Lung (tissue), 11 donors: ENCODE measurements at regions not wholly inside any gene's neighbourhood (a gene's known extent, or its start where the extent isn't known, plus 50 kb on each side); places are given as distances from the start of the nearest gene placed in this dataset.

ENCODE experiments used
- ATAC-seq: fragments of 200-7000 bp; cut with Tn5 transposase; one replicate; pipeline ENCODE4 v1.9.1; 2020; ENCODE audit warnings: moderate number of reproducible peaks; ENCODE audit not compliant: insufficient read depth, low FRiP score
- DNase-seq, 3 donors: peaks; one replicate each; pipeline ENCODE4 v3.0.0-alpha.2; 2013 to 2017
- H3K27ac ChIP-seq, 2 donors: one replicate each; pipeline ENCODE4 v1.5.1; 2013; ENCODE audit warnings: mild to moderate bottlenecking in 2 of 2, moderate library complexity in 2 of 2, control low read depth in 1 of 2, inconsistent platforms in 1 of 2, low read depth in 1 of 2, low read length in 1 of 2
- H3K27me3 ChIP-seq, 3 donors: one replicate each; pipeline ENCODE4 v1.5.1; 2013; ENCODE audit warnings: low read length in 2 of 3; ENCODE audit not compliant: control insufficient read depth in 3 of 3, insufficient read depth in 3 of 3
- H3K36me3 ChIP-seq, 4 donors: one replicate each; pipeline ENCODE4 v1.5.1; 2013; ENCODE audit warnings: low read length in 4 of 4, mild to moderate bottlenecking in 1 of 4, moderate library complexity in 1 of 4; ENCODE audit not compliant: control insufficient read depth in 4 of 4, insufficient read depth in 4 of 4
- H3K4me1 ChIP-seq, 5 donors: one replicate each; pipeline ENCODE4 v1.5.1; 2013; ENCODE audit warnings: low read length in 5 of 5, mild to moderate bottlenecking in 2 of 5, moderate library complexity in 1 of 5; ENCODE audit not compliant: control insufficient read depth in 5 of 5, insufficient read depth in 5 of 5
- H3K4me3 ChIP-seq: one replicate; pipeline ENCODE4 v1.5.1; 2013; ENCODE audit warnings: mild to moderate bottlenecking, control low read depth, moderate library complexity
- H3K9ac ChIP-seq, 2 donors: one replicate each; pipeline ENCODE4 v1.5.1; 2013; ENCODE audit warnings: low read length in 2 of 2, control low read depth in 1 of 2; ENCODE audit not compliant: insufficient read depth in 1 of 2
- H3K9me3 ChIP-seq, 4 donors: one replicate each; pipeline ENCODE4 v1.5.1; 2013; ENCODE audit warnings: low read length in 3 of 4, mild to moderate bottlenecking in 1 of 4, moderate library complexity in 1 of 4; ENCODE audit not compliant: control insufficient read depth in 4 of 4, insufficient read depth in 3 of 4
- CTCF ChIP-seq: IDR thresholded peaks from 2 replicates; pipeline ENCODE4 v1.5.1; 2012; ENCODE audit warnings: mild to moderate bottlenecking; ENCODE audit errors: control extremely low read depth, extremely low read depth
- WGBS, 2 donors: extraction: QIAGEN DNeasy Blood & Tissue Kit; methylation state at CpG; one replicate each; pipeline ENCODE4 v1.1.7; 2013; 5-methylcytosine and 5-hydroxymethylcytosine counted together
- donor health status: control.
- donor health status: control.
- donor health status: Bipolar disorder and iron deficiency.
- donor health status: healthy.
- donor health status: DM: yes; HTN: yes; CAD: no.

GRCh38 chr18:50492097-50492496 is 67.8 kb upstream of the MAPK4 start:
- ATAC-seq (no peak), DNase-seq (no peak)
- H3K27me3 ChIP-seq, result no peaks in the 10 kb centered on the region
- H3K9ac ChIP-seq, result no peak overlapping the region
- TF ChIP-seq CTCF, result no peak
- peaks cover 0 to 4% (median 0%) of the 10 kb centered on the region in 4 donors for H3K9me3 ChIP-seq
- no peak overlapping the region for H3K4me3 ChIP-seq
- WGBS, 2 donors, result 56 to 58% methylated on average over 2 of the region's 2 CpGs
- H3K4me1 ChIP-seq, result no peaks in the 10 kb centered on the region
- no peak overlapping the region for H3K27ac ChIP-seq
- H3K36me3 ChIP-seq, result no peaks in the 10 kb centered on the region

- 89 to 95% methylated on average over 3 of the region's 3 CpGs for WGBS, 2 donors
Measured at GRCh38 chr18:50494569-50494968, 65.3 kb upstream of the MAPK4 start.

GRCh38 chr18:50506362-50506761 is 53.5 kb upstream of the MAPK4 start:
- H3K9me3 ChIP-seq, result peaks cover 0 to 3% (median 0%) of the 10 kb centered on the region in 4 donors
- no peaks in the 10 kb centered on the region for H3K4me1 ChIP-seq
- H3K27ac ChIP-seq, result no peak overlapping the region
- no peaks in the 10 kb centered on the region for H3K27me3 ChIP-seq
- H3K4me3 ChIP-seq, result no peak overlapping the region
- H3K9ac ChIP-seq, result no peak overlapping the region
- H3K36me3 ChIP-seq, result no peaks in the 10 kb centered on the region
- TF ChIP-seq CTCF, result no peak
- DNase-seq, result no peak
- 79 to 82% methylated on average over 2 of the region's 2 CpGs for WGBS, 2 donors
- ATAC-seq, result no peak

More at GRCh38 chr18:50494569-50494968, 65.3 kb upstream of the MAPK4 start:
- ATAC-seq (no peak), DNase-seq (no peak)
- Histone ChIP-seq H3K4me1 (no peaks in the 10 kb centered on the region), H3K27me3 (no peaks in the 10 kb centered on the region), H3K27ac (no peak overlapping the region), H3K36me3 (no peaks in the 10 kb centered on the region), H3K9ac (no peak overlapping the region), H3K4me3 (no peak overlapping the region), H3K9me3 (peaks cover 0 to 4% (median 0%) of the 10 kb centered on the region in 4 donors)
- no peak for TF ChIP-seq CTCF

DNA sequence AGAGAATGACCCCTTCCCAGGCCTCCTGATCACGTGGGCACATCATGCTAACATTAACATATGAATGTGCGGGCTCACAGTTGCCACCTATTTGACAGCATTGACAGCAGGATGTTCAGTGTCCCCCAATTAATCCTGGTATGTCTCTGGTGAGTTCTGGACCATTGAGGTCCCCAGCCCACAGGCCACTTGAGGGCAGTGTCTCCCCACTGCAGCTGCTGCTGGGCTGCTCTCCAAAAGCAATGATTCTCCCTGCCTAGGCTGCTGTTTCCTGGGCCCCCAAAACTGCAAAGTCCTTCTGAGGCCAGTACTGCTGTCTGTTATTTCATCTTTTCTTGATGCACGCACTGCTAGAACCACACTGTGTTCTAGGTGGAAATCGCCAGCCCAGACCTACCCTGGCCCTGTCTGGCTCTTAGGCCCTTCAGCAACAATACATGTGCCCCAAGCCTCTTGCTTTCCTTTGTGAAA is 52.7 kb upstream of the MAPK4 start:
- no peak overlapping the region for H3K9ac ChIP-seq
- peaks cover 0 to 3% (median 0%) of the 10 kb centered on the region in 4 donors for H3K9me3 ChIP-seq
- no peaks in the 10 kb centered on the region for H3K27me3 ChIP-seq
- H3K36me3 ChIP-seq, result no peaks in the 10 kb centered on the region
- TF ChIP-seq CTCF, result peak; percentile 11
- 55 to 58% methylated on average over 4 of the region's 4 CpGs for WGBS, 2 donors
- H3K27ac ChIP-seq, result no peak overlapping the region
- DNase-seq, result peak; percentile 70 to 81 (median 76)
- H3K4me3 ChIP-seq, result no peak overlapping the region
- no peaks in the 10 kb centered on the region for H3K4me1 ChIP-seq
- ATAC-seq, result no peak
